OCI-LY3 (cell line): ENCODE measurements at regions not wholly inside any gene's neighbourhood (a gene's known extent, or its start where the extent isn't known, plus 50 kb on each side); places are given as distances from the start of the nearest gene placed in this dataset.

ENCODE experiments used
- EZH2phosphoT487 ChIP-seq: fragments of 200-600 bp; shearing (Covaris generic); IDR thresholded peaks from 2 replicates; pipeline ENCODE4 v1.6.1; 2018; ENCODE audit warnings: antibody characterized with exemption, mixed run types, low read depth
- TF ChIP-seq, protein P1 (sequence below): fragments of 200-600, 300-600 bp; sonication (generic); IDR thresholded peaks from 2 replicates; pipeline ENCODE4 v1.5.1; 2014; ENCODE audit warnings: antibody characterized with exemption, low read length, low read depth

DNA sequence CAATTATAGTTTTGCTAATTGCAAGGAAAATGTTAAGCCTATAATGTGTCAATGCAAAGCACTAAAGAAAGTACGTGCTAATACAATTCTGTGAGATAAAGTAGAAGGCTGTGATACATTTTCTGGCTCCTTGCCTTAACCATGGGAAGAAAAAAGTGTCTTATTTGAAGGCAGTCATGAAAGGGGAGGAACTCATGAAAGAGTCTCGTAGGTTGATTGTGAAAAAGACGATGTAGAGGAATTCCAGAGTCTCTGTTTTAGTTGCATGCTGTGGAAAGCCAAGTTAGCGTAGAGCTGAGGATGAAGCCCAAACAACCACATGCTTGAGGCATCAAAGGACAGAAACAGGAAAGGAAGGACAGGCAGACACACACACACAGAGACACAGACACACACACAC lies 214.1 kb downstream of the MEIS1 start:
- TF ChIP-seq, protein P1, sequence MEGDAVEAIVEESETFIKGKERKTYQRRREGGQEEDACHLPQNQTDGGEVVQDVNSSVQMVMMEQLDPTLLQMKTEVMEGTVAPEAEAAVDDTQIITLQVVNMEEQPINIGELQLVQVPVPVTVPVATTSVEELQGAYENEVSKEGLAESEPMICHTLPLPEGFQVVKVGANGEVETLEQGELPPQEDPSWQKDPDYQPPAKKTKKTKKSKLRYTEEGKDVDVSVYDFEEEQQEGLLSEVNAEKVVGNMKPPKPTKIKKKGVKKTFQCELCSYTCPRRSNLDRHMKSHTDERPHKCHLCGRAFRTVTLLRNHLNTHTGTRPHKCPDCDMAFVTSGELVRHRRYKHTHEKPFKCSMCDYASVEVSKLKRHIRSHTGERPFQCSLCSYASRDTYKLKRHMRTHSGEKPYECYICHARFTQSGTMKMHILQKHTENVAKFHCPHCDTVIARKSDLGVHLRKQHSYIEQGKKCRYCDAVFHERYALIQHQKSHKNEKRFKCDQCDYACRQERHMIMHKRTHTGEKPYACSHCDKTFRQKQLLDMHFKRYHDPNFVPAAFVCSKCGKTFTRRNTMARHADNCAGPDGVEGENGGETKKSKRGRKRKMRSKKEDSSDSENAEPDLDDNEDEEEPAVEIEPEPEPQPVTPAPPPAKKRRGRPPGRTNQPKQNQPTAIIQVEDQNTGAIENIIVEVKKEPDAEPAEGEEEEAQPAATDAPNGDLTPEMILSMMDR, result no peak
- no peak for TF ChIP-seq EZH2phosphoT487
